BLaER1 (cell line): ENCODE measurements at regions not wholly inside any gene's neighbourhood (a gene's known extent, or its start where the extent isn't known, plus 50 kb on each side); places are given as distances from the start of the nearest gene placed in this dataset.

ENCODE experiments used
- H3K27ac ChIP-seq: shearing (Covaris generic); formaldehyde crosslinking; 2 replicates; pipeline ENCODE4 v1.8.1; 2022
- H3K27me3 ChIP-seq: shearing (Covaris generic); formaldehyde crosslinking; 2 replicates; pipeline ENCODE4 v1.8.1; 2022
- H3K36me3 ChIP-seq: shearing (Covaris generic); formaldehyde crosslinking; 2 replicates; pipeline ENCODE4 v1.8.1; 2022
- H3K4me1 ChIP-seq: shearing (Covaris generic); formaldehyde crosslinking; 2 replicates; pipeline ENCODE4 v1.8.1; 2022
- H3K4me2 ChIP-seq: shearing (Covaris generic); formaldehyde crosslinking; 2 replicates; pipeline ENCODE4 v1.8.1; 2022
- H3K4me3 ChIP-seq: shearing (Covaris generic); formaldehyde crosslinking; 2 replicates; pipeline ENCODE4 v1.8.1; 2022
- H3K9ac ChIP-seq: shearing (Covaris generic); formaldehyde crosslinking; 2 replicates; pipeline ENCODE4 v1.8.1; 2022
- H3K9me3 ChIP-seq: shearing (Covaris generic); formaldehyde crosslinking; 2 replicates; pipeline ENCODE4 v1.8.1; 2022
- H4K20me1 ChIP-seq: shearing (Covaris generic); formaldehyde crosslinking; 2 replicates; pipeline ENCODE4 v1.8.1; 2022
- Cebpa-rat ChIP-seq: shearing (Covaris generic); IDR thresholded peaks from 2 replicates; pipeline ENCODE4 v1.8.1; 2022

- no peak overlapping the region for H3K27ac ChIP-seq
- no peak for TF ChIP-seq Cebpa-rat
- H3K9me3 ChIP-seq = no peaks in the 10 kb centered on the region
- H3K27me3 ChIP-seq = no peaks in the 10 kb centered on the region
- no peaks in the 10 kb centered on the region for H3K4me1 ChIP-seq
- no peak overlapping the region for H3K4me2 ChIP-seq
- H3K36me3 ChIP-seq = no peaks in the 10 kb centered on the region
- no peak overlapping the region for H3K9ac ChIP-seq
- no peak overlapping the region for H3K4me3 ChIP-seq
- H4K20me1 ChIP-seq = no peaks in the 10 kb centered on the region
Observed at GRCh38 chr1:30172757-30173156, 550.6 kb downstream of the MATN1 start.

DNA sequence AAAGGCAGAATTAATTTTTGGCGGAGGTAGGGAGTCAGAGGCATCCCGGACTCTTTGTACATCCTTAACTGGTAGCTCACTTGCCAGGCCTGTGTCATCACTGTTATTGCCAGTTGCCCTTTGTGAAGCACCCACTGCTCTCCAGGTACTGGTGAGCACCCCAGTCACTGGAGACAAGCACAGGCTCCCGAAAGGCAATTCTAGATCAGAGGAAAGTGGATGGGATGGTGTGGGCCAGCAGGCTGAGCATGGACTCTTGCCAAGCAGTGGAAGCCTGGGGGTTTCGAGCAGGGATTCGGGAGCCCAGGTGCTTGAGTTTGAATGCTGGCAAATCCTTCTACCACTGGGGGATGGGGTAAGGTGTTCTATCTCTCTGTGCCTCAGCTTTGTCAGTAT, 551.1 kb downstream of the MATN1 start:
- Histone ChIP-seq H4K20me1 (no peaks in the 10 kb centered on the region), H3K9me3 (no peaks in the 10 kb centered on the region), H3K27ac (no peak overlapping the region), H3K36me3 (no peaks in the 10 kb centered on the region), H3K27me3 (no peaks in the 10 kb centered on the region), H3K4me2 (no peak overlapping the region), H3K4me3 (no peak overlapping the region), H3K9ac (no peak overlapping the region), H3K4me1 (no peaks in the 10 kb centered on the region)
- TF ChIP-seq Cebpa-rat = no peak

- H3K4me1 ChIP-seq = no peaks in the 10 kb centered on the region
- H3K4me2 ChIP-seq = no peak overlapping the region
- H4K20me1 ChIP-seq = no peaks in the 10 kb centered on the region
- no peak overlapping the region for H3K4me3 ChIP-seq
- H3K36me3 ChIP-seq = no peaks in the 10 kb centered on the region
- no peak overlapping the region for H3K9ac ChIP-seq
- H3K27ac ChIP-seq = no peak overlapping the region
- no peaks in the 10 kb centered on the region for H3K9me3 ChIP-seq
- TF ChIP-seq Cebpa-rat = no peak
- no peaks in the 10 kb centered on the region for H3K27me3 ChIP-seq
Observed at GRCh38 chr1:30171537-30172298, 551.7 kb downstream of the MATN1 start.

DNA sequence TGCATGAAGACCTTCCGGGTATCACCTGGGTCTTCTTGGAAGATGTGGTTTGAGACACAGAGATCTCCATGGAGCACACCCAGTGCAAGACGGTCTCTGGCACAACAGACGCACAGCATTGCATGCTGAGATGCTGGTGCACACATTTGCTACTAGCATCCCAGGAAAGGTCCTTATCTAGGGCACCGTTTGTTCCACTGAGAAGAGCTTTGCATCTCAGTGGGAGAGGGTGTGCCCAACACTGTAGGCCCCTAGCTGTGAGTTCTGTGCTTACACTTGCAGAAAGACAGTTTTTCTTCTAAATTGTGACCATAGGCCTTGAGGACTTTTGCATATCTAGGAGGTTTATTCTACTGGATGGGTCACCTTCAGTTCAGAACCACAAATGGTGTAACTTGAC, 554.1 kb downstream of the MATN1 start:
- no peak overlapping the region for H3K27ac ChIP-seq
- H4K20me1 ChIP-seq = no peaks in the 10 kb centered on the region
- no peaks in the 10 kb centered on the region for H3K9me3 ChIP-seq
- H3K4me3 ChIP-seq = no peak overlapping the region
- no peaks in the 10 kb centered on the region for H3K27me3 ChIP-seq
- no peaks in the 10 kb centered on the region for H3K36me3 ChIP-seq
- no peak overlapping the region for H3K9ac ChIP-seq
- H3K4me1 ChIP-seq = no peaks in the 10 kb centered on the region
- H3K4me2 ChIP-seq = no peak overlapping the region
- no peak for TF ChIP-seq Cebpa-rat

DNA sequence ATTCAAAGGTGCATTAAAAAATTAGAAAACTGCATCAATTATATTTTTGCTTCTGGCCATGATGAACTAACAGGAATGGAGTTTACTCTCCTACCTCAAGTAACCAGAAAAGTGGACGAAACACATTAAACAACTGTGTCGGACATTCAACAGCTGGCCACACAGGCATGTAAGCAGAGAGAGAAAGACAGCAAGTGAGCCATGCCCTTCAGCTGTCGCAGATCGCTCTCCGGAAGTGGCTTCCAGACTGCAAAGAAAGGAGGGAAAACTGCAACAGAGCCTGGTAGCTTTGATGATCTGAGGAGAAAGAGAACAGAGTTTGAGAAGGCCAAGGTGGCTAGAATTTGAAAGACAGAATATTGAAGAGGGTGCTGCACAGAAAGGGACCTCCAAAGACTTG, 557.2 kb downstream of the MATN1 start:
- H3K9me3 ChIP-seq = 0 out of 2 replicates have a peak, but pooled peaks cover 4% of the 10 kb centered on the region
- H3K4me2 ChIP-seq = no peak overlapping the region
- H3K4me3 ChIP-seq = no peak overlapping the region
- no peaks in the 10 kb centered on the region for H4K20me1 ChIP-seq
- no peak overlapping the region for H3K9ac ChIP-seq
- peaks cover 18% of the 10 kb centered on the region for H3K4me1 ChIP-seq
- no peaks in the 10 kb centered on the region for H3K36me3 ChIP-seq
- TF ChIP-seq Cebpa-rat = no peak
- no peaks in the 10 kb centered on the region for H3K27me3 ChIP-seq
- no peak overlapping the region for H3K27ac ChIP-seq

DNA sequence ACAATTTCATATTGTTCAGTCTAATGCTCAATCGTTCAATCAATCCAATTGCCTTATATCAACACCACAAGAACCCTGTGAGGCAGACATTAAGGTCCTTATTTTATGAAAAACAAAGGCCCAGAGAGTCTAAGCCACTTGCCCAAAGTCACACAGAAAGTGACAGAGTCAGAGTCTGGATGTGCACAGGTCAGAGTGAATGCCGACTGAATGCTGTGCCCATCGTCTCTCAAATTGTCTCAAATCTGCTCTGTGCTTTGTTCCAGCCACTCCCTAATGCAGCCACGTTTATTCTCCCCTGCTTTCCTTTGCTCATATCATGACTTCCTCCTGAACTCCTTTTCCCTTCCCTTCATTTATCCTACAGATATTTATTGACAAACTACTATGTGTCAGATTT, 558.3 kb downstream of the MATN1 start:
- Histone ChIP-seq H3K9ac (no peak overlapping the region), H4K20me1 (no peaks in the 10 kb centered on the region), H3K27ac (no peak overlapping the region), H3K4me3 (no peak overlapping the region), H3K4me2 (no peak overlapping the region), H3K27me3 (no peaks in the 10 kb centered on the region), H3K9me3 (0 out of 2 replicates have a peak, but pooled peaks cover 4% of the 10 kb centered on the region), H3K36me3 (no peaks in the 10 kb centered on the region), H3K4me1 (peaks cover 28% of the 10 kb centered on the region)
- no peak for TF ChIP-seq Cebpa-rat

DNA sequence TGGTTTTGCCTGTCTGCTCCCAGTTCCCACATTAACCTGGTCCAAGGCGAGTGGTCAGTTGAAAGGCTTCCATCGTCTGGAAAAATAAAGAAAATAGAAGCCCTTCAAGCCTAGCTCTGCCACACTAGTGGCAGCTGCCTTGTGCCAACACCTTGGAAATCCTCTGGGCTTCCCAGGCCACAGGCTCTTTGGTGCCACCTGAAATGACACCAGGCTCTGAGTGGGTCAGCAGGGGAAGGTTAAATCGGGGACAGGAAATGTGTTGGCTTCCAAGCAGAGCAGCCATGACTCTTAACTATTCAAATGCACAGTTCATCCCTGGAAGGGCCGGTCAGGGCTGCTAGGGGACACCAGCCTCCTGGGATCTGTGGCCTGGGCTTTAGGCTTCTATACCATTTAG, 558.7 kb downstream of the MATN1 start:
- H3K9me3 ChIP-seq = 0 out of 2 replicates have a peak, but pooled peaks cover 4% of the 10 kb centered on the region
- no peaks in the 10 kb centered on the region for H4K20me1 ChIP-seq
- no peaks in the 10 kb centered on the region for H3K36me3 ChIP-seq
- no peak overlapping the region for H3K4me2 ChIP-seq
- H3K4me1 ChIP-seq = peaks cover 32% of the 10 kb centered on the region
- H3K4me3 ChIP-seq = no peak overlapping the region
- no peak overlapping the region for H3K9ac ChIP-seq
- H3K27ac ChIP-seq = no peak overlapping the region
- no peaks in the 10 kb centered on the region for H3K27me3 ChIP-seq
- TF ChIP-seq Cebpa-rat = no peak

DNA sequence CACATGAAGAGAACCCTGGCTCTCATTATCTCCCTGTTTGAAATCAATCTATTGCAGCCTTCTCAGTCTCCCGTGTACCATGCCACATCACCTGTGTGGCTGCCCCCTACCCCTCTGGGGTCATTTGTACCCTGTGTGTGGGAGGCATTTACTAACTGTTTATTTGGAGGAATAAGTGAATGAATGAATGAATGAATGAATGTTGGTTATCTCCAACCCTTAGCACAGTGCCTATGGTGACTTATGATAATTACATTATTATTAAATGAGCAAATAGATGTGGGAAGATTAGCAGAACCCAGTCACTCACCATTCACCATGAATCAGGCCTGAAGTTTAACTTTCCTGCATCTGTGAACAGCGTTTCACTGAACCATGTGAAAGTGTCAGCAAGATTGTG, 560.8 kb downstream of the MATN1 start:
- Histone ChIP-seq H3K4me2 (peak overlapping the region; percentile 79), H3K27me3 (no peaks in the 10 kb centered on the region), H3K36me3 (no peaks in the 10 kb centered on the region), H3K4me1 (peaks cover 37% of the 10 kb centered on the region), H3K4me3 (no peak overlapping the region), H3K27ac (no peak overlapping the region), H3K9ac (no peak overlapping the region), H3K9me3 (0 out of 2 replicates have a peak, but pooled peaks cover 4% of the 10 kb centered on the region), H4K20me1 (no peaks in the 10 kb centered on the region)
- TF ChIP-seq Cebpa-rat = no peak

DNA sequence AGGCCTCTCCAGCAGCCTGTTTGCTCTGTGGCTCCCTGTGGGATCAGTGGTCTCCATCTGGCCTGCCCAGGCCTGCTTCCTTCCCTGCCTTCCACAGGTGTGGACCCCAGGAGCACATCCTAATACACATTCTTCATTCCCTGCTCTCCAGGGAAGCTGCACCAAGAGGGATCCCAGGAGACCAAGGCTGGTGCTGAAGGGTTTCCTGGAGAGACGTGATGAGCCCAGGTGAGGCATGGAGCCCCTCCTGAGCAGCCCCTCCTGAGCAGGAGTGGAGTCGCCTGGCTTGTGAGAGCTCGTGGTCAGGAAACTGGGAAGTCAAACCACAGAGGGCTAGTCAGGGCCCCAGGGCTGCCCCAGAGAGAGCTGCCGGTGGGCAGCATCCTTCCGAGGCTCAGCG, 561.4 kb downstream of the MATN1 start:
- Histone ChIP-seq H4K20me1 (no peaks in the 10 kb centered on the region), H3K9ac (peak overlapping the region; percentile 26; the same call in 1 of the 2 replicates), H3K4me2 (peak overlapping the region; percentile 79), H3K4me1 (peaks cover 37% of the 10 kb centered on the region), H3K27me3 (no peaks in the 10 kb centered on the region), H3K4me3 (no peak overlapping the region), H3K9me3 (0 out of 2 replicates have a peak, but pooled peaks cover 4% of the 10 kb centered on the region), H3K36me3 (no peaks in the 10 kb centered on the region), H3K27ac (peak overlapping the region; percentile 14; the same call in 1 of the 2 replicates)
- TF ChIP-seq Cebpa-rat = no peak

DNA sequence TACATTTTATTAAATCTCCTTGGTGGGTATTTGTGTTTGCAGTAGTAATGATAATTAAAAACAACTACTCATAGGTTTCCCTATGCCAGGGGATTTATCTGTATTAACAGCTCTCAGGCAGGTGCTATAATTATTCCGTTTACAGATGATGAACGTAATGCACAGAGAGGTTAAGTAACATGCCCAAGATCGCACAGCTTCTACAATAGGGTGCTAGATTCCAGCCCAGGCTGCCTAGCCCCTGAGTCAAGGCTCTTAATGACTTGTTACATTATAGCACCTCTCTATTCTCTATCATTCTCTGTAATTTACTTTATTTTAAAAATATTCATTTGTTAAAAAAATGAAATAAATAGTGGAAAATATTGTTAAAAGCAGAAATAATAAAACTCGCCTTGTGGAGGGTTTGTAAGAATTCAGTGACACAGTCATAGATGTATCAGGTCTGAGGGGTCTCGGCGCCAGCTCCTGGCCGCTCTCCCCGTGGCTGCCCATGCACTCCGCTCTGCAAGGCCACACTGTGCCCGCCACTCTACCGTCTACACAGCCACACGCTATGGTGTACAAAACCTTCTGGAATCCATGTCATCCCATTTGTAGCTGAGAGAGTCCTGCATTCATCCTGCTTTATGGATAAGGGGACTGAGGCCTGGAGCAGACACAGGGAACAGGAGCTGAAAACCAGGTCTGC, 562.2 kb downstream of the MATN1 start:
- peak overlapping the region; percentile 14; the same call in 1 of the 2 replicates for H3K27ac ChIP-seq
- no peaks in the 10 kb centered on the region for H3K36me3 ChIP-seq
- H3K27me3 ChIP-seq = no peaks in the 10 kb centered on the region
- H4K20me1 ChIP-seq = no peaks in the 10 kb centered on the region
- no peak overlapping the region for H3K4me3 ChIP-seq
- H3K4me2 ChIP-seq = peak overlapping the region; percentile 79
- H3K4me1 ChIP-seq = peaks cover 37% of the 10 kb centered on the region
- 0 out of 2 replicates have a peak overlapping the region, but pooled peaks have one; percentile 26 for H3K9ac ChIP-seq
- no peak for TF ChIP-seq Cebpa-rat
- H3K9me3 ChIP-seq = 0 out of 2 replicates have a peak, but pooled peaks cover 4% of the 10 kb centered on the region
